ENCODE measurements at regions not wholly inside any gene's neighbourhood (a gene's known extent, or its start where the extent isn't known, plus 50 kb on each side); places are given as distances from the start of the nearest gene placed in this dataset.
A peak's percentile ranks its signal among the peaks of the same experiment; 100 is the strongest.

DNA sequence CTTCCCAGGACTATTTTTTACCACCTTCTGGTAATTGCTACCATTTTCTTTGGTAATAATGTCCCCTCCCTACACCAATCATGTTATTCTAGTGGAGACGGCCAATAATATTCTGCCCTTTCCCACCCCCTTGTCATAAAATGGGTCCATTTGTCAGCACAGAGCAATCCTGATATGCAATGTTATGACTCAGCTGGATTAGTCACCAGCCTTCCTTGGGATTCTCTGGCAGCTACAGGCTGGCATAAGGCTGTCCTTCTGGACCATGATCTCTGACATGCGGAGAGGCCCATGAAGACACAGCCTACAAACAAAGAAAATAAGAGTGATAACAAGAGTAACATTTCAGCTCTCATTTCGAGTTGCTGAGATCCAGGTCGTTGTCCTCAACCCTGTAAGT lies 222.0 kb upstream of the CPNE8 start:
- DNase-seq (ENCODE audit: low read depth) = peak; percentile 90

- no peak for DNase-seq (ENCODE audit: low read depth)
These were observed 220.2 kb upstream of the CPNE8 start for GRCh38 chr12:39125566-39125965.

GRCh38 chr12:39124768-39125167 lies 219.4 kb upstream of the CPNE8 start:
- DNase-seq (ENCODE audit: low read depth) = no peak

DNA sequence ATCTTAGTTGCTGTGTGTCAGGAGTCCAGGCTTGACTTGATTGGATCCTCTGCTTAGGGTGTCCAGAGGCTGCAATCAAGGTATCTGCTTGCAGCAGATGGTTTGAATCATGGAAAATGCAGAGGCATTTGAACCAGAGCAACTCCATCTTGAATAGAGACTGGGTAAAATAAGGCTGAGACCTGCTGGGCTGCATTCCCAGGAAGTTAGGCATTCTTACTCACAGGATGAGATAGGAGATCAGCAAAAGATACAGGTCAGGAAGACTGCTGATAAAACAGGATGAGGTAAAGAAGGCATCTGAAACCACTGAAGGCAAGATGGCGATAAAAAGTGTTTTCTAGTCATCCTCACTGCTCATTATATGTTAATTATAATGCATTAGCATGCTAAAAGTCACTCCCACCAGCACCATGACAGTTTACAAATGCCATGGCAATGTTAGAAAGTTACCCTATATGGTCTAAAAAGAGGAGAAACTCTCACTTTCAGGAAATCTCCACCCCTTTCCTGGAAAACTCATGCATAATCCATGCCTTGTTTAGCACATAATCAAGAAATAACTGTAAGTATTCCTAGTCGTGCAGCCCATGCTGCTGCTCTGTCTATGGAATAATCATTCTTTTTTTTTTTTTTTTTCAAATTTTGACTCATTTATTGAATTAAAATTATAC lies 218.3 kb upstream of the CPNE8 start:
- no peak for DNase-seq (ENCODE audit: low read depth)

DNA sequence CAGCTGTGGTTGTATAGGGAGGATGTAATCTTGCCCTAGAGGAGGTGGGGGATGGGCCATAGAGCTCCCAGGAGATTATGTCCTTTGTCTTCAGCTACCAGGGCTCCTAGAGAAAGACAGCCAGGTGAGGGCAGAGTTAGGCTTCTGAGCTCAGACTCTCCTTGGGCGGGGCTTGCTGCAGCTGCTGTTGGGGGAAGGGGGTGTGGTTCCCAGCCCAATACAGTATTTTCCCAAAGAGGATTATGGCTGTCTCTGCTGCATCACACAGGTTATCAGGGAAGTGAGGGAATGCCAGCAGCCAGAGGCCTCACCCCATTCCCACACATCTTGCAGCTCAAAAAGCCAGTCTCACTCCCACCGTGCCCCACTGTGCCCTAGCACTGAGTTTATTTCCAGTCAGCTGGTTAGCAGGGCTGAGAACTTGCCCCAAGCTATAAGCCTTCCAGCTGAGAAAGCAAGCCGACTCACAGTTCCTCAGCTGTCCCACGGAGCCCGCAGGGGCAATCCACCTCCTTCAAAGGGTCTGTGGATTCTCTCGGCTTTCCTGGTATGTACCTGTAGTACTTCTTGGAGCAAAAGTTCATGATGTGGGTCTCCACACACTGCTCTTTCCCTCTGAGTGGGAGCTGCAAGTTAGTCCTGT lies 217.3 kb upstream of the CPNE8 start:
- no peak for DNase-seq (ENCODE audit: low read depth)

- no peak for DNase-seq (ENCODE audit: low read depth)
These were observed 211.5 kb upstream of the CPNE8 start for GRCh38 chr12:39116861-39117260.

DNA sequence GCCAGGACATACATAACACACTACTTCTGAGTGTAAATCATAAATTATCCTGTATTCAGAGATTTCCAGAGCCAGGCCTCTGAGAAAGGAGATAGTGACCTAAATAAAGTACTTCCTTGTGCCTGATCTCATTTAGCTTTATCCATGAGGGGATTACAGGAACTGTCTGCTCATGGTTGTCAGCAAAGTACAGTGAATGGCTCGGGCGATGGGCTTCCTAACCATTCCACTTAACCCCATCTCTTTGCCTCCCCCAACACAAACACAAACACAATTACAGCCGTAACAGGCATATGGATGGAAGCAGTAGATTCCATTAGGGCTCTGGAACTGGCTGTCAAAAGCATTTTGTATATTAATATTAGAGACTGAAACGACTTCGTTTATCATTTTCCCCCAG lies 206.7 kb upstream of the CPNE8 start:
- DNase-seq (ENCODE audit: low read depth) = no peak

DNA sequence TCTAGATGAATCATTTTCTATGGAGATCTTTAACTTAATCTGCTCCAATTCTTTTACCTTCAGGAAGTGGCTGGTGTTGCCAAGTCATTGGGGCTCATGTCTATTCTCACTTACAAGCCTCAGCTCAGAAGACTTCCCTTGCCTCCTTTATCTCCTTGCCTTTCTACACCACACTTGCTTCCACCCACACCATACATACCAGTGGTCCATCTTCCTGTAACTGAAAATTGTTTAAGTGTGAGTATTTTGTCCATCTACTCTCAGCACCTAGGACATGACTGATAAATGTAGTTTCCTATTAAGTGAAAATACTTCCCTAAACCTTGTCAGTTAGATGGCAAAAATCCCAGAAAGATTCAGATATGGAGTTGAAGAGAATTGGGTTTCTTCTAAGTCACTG lies 199.7 kb upstream of the CPNE8 start:
- DNase-seq (ENCODE audit: low read depth) = no peak

- DNase-seq (ENCODE audit: low read depth) = peak; percentile 62
These were observed 198.3 kb upstream of the CPNE8 start for GRCh38 chr12:39103552-39104165.

DNA sequence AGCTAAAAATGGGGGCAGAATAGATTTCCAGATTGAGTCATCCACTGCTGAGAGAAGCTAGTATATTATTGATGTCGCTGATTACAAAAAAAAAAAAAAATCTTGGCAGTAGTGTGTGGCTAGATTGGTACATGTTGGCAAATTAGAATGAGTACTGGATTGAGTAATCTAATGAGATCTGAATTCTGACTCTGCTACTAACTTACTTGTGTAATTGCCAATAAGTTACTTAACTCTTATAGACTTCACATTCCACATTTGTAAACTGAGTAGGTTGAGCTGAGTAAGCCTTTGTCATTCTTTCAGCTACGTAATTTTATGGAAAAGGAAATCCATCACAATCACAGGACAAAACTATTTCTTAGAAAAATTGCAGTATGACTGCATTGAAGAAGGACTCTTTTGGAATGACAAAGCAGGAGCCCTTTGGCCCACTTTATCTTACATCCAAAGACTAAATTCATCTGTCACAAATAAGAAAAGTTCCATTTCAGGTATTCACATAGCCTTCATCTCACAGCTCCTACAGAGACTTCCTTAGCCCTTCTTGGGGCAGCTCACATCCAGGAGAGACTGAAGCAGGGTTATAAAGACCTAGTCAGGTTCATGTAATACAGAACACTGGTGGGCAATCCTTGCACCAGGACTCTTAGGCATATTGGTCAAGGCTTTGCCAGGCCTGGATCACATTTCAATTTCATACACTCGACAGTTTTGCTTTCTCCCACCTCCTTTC lies 197.3 kb upstream of the CPNE8 start:
- DNase-seq (ENCODE audit: low read depth) = peak; percentile 70

DNA sequence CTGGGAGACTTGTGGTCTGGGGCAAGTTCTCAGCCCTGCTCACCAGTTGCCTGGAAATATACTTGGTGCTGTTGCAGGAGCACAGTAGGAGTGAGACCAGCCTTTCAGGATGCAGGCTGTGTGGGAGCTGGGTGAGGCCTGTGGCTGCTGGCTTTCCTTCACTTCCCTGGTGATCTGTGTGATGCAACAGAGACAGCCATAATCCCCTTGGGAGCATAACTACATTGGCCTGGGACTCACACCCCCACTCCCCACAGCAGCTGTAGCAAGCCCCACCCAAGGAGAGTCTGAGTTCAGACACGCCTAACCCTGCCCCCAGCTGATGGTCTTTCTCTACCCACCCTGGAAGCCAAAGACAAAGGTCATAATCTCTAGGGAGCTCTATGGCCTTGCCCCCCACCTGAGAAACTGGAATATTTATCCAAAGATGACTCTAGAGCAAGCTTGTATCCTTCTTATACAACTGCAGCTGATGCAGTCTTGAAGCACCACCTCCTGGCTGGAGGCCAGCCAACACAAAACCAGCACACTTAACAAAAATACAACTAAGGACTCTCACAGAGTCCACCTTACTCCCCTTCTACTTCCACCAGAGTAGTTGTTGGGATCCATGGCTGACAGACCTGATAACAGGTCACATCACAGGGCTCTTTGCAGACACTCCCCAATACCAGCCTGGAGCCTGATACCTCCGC lies 190.4 kb upstream of the CPNE8 start:
- DNase-seq (ENCODE audit: low read depth) = no peak

DNA sequence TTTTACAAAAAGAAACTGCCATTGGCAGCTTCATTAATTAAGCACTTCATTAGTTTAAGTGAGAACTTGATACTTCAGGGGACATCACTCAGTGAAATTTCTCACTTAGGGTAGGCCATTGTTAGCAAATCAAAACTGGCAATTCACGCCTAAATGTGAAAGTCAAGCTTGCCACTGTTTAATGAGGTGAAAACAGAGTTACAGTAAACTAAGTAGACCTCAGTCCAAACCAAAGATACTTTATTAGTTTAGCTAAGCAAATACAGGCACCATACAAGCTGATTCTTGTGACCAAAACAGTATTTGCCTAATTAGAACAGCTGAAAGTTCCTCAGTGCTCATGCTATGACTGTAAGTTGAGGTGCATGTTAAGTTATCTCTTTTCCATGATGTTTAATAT lies 176.5 kb upstream of the CPNE8 start:
- no peak for DNase-seq (ENCODE audit: low read depth)

DNA sequence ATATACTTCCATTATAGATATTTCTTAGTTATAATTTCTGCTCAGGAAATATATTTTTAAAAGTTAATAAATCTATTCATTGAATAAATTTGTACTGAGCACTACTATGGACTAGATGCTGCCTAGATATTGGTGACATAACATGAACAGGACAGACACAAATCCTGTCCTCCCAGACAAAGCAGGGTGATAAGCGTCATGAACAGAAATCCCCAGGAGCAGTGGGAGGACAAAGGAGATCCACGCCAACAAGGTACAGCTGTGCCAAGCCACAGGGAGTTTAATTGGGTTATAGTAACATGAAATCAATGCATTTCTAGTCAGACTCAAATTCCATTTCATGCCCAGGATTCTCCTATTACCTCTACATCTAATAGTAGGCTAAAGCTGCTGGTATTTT lies 171.8 kb upstream of the CPNE8 start:
- no peak for DNase-seq (ENCODE audit: low read depth)

DNA sequence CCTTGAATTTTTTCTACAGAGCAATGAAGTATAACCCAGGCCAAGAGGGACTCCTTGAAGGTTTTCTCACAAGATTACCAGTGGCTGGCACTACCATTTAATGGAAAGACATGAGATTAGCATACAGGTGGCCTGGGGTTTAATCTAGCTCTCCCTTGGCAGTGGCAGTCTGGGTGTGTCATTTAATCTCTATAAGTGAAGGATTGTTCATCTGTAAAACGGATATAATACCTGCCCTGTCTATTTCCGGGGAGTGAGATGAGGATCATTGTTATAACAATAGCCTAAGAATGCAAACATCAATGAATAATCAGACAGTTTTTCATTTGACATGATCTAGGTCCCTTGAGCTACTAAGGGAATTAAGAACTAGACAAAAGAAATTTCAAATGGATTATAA lies 168.7 kb upstream of the CPNE8 start:
- DNase-seq (ENCODE audit: low read depth) = no peak

DNA sequence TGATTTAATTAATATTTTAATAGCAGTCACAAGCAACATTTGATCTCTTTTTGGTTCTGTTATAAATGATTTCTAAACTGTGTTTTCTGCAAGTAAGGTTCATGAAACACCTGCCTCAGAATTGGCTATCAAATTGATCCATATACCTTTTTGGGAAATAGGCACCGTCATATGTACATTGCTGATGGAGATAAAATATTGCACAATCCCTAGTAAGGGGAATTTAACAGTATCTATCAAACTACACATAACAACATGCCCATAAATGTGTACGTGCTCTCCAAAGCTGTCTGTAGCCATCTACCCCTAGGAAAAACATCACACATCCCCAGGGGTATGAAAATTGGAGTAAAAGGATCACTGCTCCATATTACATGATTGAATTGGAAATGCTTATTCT lies 167.3 kb upstream of the CPNE8 start:
- DNase-seq (ENCODE audit: low read depth) = no peak

DNA sequence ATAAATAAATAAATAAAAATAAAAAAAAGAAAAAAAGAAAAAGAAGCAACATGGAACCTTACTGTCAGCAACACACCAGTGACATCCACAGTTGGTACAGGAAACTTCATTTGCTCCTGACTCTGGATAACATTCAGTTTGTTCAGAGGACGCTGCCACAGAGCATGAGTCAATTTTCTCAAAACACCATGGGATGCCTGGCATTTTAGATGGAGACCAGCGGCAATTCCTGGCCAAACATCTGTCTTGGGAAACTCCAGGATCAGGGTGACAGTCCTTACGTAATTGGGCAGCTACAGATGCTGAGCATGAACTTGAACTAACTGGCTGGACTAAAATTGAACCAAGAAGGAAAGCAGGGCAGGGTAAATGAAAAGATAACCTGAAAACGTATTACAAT lies 166.2 kb upstream of the CPNE8 start:
- no peak for DNase-seq (ENCODE audit: low read depth)

DNA sequence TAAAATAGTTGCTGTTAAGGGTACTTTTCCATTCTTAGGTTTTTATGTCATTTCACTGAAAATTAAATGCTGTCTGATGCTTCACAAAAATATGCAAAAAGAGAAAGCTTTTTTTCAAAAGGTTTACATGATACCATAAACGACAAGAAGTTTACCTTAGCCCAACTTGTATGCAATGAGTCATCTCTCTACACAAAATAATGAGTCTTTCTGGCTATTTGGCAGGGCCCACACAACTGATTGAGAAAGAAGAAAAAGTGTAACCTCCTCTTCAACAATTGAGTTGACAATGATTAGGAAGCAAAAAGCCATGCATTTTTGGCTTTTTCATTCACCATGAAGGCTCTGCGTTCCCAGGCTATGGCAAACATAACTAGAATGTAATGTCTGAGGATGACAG lies 165.4 kb upstream of the CPNE8 start:
- DNase-seq (ENCODE audit: low read depth) = no peak

DNA sequence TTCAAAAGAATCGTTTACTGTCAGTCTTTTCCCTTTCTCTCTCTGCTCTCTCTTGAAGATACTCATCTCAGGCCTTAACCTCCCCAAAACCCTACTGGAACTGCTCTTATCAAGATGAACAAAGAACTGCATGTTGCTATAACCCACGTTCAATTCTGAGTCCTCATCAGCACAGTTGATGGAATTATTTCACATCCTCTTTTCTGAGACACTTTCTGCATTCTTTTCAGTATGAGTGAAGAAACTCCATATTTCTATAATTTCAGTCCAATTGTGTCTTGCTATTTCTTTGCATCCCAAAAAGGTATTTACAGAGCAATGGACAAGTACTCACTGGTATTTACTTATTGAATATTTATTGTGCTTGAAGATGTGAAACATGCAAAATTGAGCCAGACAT lies 160.1 kb upstream of the CPNE8 start:
- no peak for DNase-seq (ENCODE audit: low read depth)

DNA sequence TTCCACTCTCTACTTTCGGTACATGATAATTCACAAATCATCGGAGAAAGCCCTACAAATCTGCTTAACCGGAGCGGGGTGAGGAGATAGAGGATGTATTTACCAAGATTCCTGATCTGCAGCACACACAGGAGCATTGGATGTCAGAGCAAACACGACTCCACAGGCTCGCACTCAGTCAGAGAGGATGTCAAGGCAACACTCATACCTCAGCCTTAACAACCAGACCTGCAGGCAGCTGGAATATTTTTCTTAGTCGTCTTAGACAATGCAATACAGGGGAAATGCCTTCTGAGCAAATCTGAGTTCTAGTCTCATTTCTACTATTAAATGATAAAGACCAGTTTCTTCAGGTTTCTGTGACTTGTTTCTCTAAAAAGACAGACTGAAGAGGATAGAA lies 159.3 kb upstream of the CPNE8 start:
- DNase-seq (ENCODE audit: low read depth) = no peak

- DNase-seq (ENCODE audit: low read depth) = no peak
These were observed 157.0 kb upstream of the CPNE8 start for GRCh38 chr12:39062266-39062996.

GRCh38 chr12:39061576-39061975 lies 156.2 kb upstream of the CPNE8 start:
- no peak for DNase-seq (ENCODE audit: low read depth)

Data from HT1080 (cell line).